ENCODE measurements at regions not wholly inside any gene's neighbourhood (a gene's known extent, or its start where the extent isn't known, plus 50 kb on each side); places are given as distances from the start of the nearest gene placed in this dataset.

- no peak for TF ChIP-seq CTCF (IDR thresholded peaks at IDR 0.05; ENCODE audit: low read depth, low read length)
- no peak for TF ChIP-seq POLR2A (IDR thresholded peaks at IDR 0.05; ENCODE audit: extremely low read depth, insufficient read length)
- no peak for TF ChIP-seq MYC (IDR thresholded peaks at IDR 0.05; ENCODE audit: low read depth, low read length)
Measured at GRCh38 chr2:12106440-12107080, 360.1 kb downstream of the LPIN1 start.
